GM12878 (cell line): ENCODE measurements at regions not wholly inside any gene's neighbourhood (a gene's known extent, or its start where the extent isn't known, plus 50 kb on each side); places are given as distances from the start of the nearest gene placed in this dataset.

Experiments
- BCLAF1 ChIP-seq: fragments of 450-650 bp; IDR thresholded peaks from 2 replicates; pipeline ENCODE4 v1.6.1; 2017; ENCODE audit warnings: antibody characterized with exemption, mild to moderate bottlenecking, moderate library complexity
- CTCF ChIP-seq, 3 experiments: IDR thresholded peaks in 2 of 3; conservative IDR thresholded peaks in 1 of 3; 2 replicates each; pipeline ENCODE4 v1.5.1; 2011; ENCODE audit warnings: low read depth in 3 of 3, low read length in 3 of 3, mild to moderate bottlenecking in 3 of 3, control low read depth in 2 of 3, moderate library complexity in 2 of 3, inconsistent platforms in 1 of 3, mixed read lengths in 1 of 3; ENCODE audit not compliant: control insufficient read depth in 2 of 3, insufficient read depth in 1 of 3; ENCODE audit errors: extremely low read depth in 1 of 3
- DPF2 ChIP-seq: fragments of 450-650 bp; IDR thresholded peaks from 2 replicates; pipeline ENCODE4 v1.6.1; 2017; ENCODE audit warnings: mild to moderate bottlenecking
- KDM1A ChIP-seq: fragments of 200-600 bp; sonication (generic); IDR thresholded peaks from 2 replicates; pipeline ENCODE4 v1.6.1; 2016; ENCODE audit warnings: borderline replicate concordance
- MTA2 ChIP-seq: fragments of 450-650 bp; IDR thresholded peaks from 2 replicates; pipeline ENCODE4 v1.6.1; 2016; ENCODE audit warnings: low read depth, mild to moderate bottlenecking, moderate library complexity
- MYB ChIP-seq: fragments of 150-350 bp; IDR thresholded peaks from 2 replicates; pipeline ENCODE4 v1.6.1; 2014; ENCODE audit warnings: mild to moderate bottlenecking, low read depth, low read length, borderline replicate concordance
- NFYB ChIP-seq: IDR thresholded peaks from 2 replicates; pipeline ENCODE4 v1.6.1; 2011; ENCODE audit warnings: low read depth, mild to moderate bottlenecking, low read length, improper control_type of control experiment, moderate library complexity; ENCODE audit not compliant: insufficient read depth
- NRF1 ChIP-seq: conservative IDR thresholded peaks from 2 replicates; pipeline ENCODE4 v1.6.1; 2011; ENCODE audit warnings: mild to moderate bottlenecking, low read depth, low read length, improper control_type of control experiment
- POLR2AphosphoS2 ChIP-seq: IDR thresholded peaks from 2 replicates; pipeline ENCODE4 v1.6.1; 2011; ENCODE audit warnings: low read depth, mild to moderate bottlenecking, low read length, improper control_type of control experiment, moderate library complexity
- POLR2AphosphoS5 ChIP-seq: IDR thresholded peaks from 2 replicates; pipeline ENCODE4 v1.6.1; 2011; ENCODE audit warnings: mild to moderate bottlenecking, low read length, inconsistent platforms
- RCOR1 ChIP-seq: conservative IDR thresholded peaks from 2 replicates; pipeline ENCODE4 v1.6.1; 2012; ENCODE audit warnings: low read depth, low read length, improper control_type of control experiment
- TAF1 ChIP-seq: IDR thresholded peaks from 2 replicates; pipeline ENCODE4 v1.6.1; 2011; ENCODE audit warnings: mild to moderate bottlenecking, low read depth, low read length, borderline replicate concordance

- no peak for TF ChIP-seq CTCF (IDR thresholded peaks at IDR 0.05 in 2 of 3, conservative IDR thresholded peaks at IDR 0.05 in 1 of 3; ENCODE audit: control insufficient read depth in 2 of 3, extremely low read depth in 1 of 3, insufficient read depth in 1 of 3, low read depth in 3 of 3, low read length in 3 of 3)
- no peak for TF ChIP-seq TAF1
- no peak for TF ChIP-seq MYB
- TF ChIP-seq MTA2: no peak
- no peak for TF ChIP-seq NFYB
- TF ChIP-seq BCLAF1: no peak
- no peak for TF ChIP-seq NRF1
- TF ChIP-seq RCOR1: no peak
- no peak for TF ChIP-seq DPF2
- no peak for TF ChIP-seq KDM1A
- TF ChIP-seq POLR2AphosphoS2: no peak
- no peak for TF ChIP-seq POLR2AphosphoS5
Measured at GRCh38 chr3:94686208-94686607, 623.3 kb downstream of the NSUN3 start.
